ENCODE measurements at regions not wholly inside any gene's neighbourhood (a gene's known extent, or its start where the extent isn't known, plus 50 kb on each side); places are given as distances from the start of the nearest gene placed in this dataset.
"Not testable (repeated sequence)": the region's sequence is repeated elsewhere in the genome, so short reads cannot be mapped to it uniquely, and the experiment has no call there.

DNA sequence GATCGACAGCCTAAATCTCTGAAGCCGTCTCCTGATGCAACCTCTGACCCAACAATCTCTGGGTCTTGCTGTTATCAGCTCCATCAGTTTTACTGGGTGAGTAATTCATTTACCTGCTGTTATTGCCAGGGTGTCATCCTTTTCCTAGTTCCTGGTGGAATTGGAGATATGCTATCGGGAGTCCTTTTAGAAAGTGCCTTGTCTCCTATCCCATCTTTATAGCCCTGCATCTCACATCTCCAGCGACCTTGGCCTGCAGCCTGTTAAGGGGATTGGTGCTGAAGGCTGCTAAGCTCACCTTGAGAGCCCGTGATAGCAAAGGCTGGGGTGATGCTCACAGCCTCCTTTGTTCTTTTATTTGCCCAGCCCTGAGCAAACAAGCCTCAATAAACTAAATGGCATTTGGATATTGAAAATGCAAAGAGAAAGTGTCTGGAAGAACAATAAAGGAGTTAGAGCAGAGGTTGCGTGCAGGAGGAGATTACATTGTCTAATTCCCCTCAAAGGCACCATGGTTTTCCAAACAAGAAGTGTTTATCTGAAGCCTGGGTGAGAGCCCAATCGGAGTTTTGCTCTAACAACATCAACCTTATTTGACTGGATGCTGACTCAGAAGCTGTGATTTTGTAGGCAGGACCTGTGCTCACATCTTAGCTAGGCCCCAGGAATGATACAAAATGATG is 101.8 kb downstream of the RPLP1 start:
- DNase-seq (ENCODE audit: low spot score): no peak

DNA sequence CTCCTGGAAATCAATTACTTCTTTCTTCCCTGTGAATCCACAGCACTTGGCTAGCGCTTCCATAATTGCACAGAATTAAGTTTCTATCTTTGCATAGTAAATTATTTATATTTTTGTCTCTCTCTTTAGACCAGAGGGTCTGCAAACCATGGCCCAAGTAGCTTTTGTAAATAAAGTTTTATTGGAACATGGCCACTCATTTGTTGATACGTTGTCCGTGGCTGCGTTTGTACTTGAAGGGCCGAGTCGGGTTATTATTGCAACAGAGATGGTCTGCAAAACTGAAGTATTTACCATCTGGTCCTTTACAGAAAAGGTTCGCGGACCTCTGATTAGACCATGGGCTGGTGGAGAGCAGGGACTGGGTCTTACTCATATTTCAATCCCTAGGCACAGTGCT is 102.5 kb downstream of the RPLP1 start:
- DNase-seq (ENCODE audit: low spot score): no peak

DNA sequence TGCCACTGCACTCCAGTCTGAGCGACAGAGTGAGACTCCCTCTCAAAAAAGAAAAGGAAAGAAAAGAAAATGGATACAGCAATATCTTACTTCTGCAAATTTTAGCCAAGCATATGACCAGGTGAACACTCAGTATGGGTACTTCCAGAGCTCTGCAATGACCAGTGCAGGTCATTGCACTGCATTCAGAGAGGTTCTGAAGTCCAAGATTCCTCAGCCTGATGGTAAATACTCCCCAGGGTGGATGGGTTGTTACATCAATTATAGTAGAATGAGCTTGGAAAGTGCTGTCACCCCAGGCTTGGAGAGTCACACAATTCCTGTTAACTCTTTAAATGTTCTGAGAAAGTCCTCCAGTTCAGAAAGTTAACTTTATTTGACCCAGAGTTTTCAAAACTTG is 103.7 kb downstream of the RPLP1 start:
- DNase-seq (ENCODE audit: low spot score): no peak

DNA sequence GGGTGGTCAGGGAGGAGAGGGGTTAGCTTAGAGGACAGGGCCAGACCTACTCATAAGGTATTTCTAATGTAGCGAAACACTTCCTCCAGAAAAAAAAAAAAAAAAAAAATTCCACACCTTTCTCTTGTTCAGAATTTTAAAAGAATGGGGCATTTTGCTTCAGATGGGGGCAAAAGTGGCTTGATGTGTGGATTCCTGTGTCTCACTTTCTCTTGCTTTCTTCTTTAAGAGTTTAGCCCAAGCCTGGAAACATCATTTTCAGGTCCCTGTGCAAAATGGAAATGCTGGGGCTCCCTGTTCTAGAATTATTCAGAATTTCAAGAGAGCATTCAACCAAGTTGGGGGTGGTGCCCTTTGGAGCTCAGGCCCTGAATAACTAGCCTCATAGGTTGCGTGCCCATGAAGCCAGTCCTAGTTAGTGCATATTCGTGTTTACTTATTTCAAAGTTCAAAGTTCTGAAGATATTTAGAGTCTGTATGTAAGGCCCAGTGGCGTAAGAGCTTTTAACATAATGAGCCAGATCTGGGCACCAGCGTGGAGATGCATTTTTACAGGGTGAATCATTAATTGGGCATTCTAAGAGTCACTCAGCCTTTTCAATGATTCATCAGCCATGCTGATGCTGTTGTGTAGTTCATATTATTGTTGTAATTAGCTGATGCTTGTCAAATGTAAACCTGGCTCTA is 104.5 kb downstream of the RPLP1 start:
- no peak for DNase-seq (ENCODE audit: low spot score)

DNA sequence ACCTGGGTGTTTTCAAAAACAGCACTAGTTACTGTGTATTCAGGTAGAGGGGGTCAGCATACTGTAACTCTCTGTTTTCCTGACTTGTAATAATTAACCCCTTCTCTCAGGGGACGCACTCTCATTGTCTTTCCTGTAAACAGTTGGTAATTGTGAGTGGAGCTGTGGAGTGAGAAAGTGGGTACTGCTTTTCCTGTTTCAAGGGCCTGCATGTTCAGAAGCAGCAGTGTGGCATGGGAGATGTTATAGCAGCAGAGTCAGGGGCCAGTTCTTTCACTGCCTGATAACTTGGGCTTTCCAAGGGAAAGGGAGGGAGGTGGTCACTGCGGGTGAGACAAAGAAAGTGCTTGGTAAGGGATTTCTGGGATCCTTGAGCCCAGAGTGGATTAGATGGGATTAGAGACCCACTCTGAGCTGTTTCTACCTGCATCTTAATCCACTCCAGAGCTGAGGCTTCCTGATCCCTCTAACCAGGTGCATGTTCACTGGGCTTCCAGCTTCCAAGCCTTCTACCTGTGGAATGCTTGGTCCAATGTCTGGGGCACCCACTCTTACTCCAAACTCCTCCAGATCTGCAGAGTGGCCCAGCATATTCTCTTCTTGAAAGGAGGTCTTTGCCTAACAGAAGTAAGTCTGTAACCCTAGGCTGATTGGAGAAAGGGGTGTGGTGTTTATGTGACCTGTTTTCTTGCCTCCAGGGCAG is 105.2 kb downstream of the RPLP1 start:
- no peak for DNase-seq (ENCODE audit: low spot score)

DNA sequence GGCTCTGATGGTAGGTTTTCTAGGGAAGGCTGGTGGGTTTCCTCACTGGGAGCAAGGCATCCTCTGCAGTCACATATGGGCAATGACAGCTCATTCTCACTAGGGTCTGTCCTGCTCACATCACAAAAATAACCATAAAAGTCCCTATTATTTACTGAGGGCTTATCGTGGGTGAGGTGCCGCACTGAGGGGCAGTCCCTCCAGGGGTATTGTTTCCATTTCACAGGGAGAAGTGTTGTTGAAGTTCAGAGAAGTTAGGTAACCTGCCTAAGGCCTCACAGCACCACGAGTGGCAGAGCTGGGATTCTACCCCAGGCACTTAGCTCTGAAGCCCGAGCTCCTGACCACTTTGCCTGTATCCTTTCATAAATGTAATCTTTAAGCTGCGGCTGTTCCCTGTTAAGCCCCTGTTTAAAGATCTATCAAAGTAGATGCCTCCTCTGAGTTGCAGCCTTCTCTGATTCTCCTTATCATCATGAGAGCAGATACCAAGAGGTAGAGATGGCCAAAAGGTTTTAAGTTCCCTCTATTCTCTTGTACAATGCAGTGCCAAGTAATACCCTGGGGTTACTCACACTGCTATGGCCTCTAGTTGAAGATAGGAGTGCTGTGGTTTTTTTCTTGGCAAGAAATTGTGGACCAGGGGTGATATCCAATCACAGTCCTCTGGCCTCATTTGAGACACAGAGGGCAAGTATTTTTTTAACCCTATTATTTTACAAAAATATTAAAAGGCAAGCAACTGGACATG is 107.0 kb downstream of the RPLP1 start:
- DNase-seq (ENCODE audit: low spot score): no peak

DNA sequence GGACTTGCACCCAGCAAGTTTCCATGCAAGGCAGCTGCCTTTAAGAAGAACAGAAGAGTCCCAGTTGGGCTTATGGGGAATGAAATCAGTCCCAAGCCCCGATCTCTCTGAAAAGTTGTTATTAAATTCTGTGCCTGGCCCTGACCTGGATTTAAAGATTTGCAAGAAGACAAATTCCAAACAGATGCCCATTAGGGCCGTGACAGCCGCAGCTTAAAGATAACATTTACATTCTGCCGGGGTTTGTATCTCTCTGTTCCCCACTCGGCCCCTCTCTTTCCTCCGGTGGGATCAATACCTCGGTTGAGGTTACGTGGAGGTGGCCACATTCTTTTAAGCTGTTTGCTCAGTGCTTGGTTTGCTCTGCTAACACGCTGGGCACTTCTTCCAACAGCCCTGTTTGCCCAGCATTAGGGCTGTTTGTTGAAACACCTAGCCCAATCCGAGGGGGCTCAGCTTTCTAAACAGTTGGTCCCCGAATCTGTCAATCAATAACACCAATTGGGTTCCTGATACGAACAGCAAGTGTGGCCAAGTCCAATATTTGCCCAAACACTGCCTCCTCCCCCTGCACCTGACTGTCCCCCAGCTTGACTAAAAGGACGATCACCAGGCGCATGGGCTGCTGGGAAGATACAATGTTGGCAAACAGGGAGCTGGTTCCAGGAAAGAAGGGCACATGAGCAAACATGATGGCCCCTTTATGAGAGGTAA is 108.6 kb downstream of the RPLP1 start:
- DNase-seq (ENCODE audit: low spot score): no peak

DNA sequence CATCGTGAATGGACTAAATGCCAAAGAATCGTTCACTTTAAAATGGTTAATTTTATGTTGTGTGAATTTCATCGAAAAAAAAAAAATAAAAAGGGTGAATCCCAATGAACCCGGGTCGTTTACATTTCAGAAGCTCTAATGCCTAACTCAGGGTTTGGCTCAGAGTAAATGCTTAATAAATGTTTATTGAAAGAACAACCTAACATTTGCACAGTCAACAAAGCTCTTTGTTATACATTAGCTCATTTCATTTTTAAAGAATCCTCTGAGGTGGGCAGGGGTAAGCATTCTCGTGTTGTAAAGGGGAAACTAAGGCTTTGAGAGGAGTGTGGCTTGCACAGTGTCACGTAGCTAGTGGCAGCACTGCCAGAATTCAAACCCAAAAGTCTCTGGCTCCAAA is 109.5 kb downstream of the RPLP1 start:
- no peak for DNase-seq (ENCODE audit: low spot score)

DNA sequence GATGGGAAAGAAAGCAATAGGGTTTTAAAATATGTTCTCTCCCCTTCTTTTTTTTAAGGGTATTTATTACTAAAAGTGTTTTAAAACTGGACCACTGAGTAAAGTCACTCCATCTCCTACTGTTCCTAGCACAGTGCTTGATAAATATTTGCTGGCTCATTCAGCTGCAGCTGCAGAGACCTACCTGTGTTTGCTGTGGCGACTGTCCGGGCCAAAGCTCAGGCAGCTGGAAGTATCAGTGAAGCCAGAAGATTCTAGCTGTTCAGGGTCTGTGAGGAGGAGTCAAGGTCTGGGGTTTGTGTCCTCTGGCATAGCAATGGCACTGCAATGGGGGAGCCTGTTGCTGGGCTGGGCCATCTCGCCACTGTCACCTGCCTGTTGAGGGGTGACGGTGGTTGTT is 109.9 kb downstream of the RPLP1 start:
- DNase-seq (ENCODE audit: low spot score): no peak

DNA sequence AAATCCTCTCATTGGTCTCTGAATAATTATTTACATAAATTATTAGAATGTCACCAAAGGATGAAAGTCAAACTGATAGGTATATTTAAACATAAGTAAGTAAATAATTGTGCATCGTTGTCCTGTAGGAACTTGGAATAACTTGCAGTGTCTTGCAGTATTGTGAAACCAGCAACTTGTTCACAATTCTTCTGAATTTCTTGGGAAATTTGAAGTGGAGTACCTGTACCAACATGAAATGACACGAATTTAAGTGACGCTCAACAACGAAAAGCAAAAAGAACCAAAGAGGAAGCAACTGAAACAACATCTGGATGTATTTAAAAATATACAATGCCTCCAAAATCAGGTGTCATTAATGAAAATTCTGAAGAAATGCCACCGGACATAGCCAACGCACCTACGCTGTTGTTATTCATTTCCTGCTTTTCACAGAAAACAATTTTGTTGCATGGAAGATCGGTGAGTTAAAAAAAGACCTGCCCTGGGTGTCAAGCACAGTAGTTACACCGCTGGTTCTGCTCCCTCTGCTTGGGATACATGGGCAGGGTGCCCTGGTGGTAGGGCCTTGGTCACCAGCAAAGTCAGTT is 112.5 kb downstream of the RPLP1 start:
- no peak for DNase-seq (ENCODE audit: low spot score)

DNA sequence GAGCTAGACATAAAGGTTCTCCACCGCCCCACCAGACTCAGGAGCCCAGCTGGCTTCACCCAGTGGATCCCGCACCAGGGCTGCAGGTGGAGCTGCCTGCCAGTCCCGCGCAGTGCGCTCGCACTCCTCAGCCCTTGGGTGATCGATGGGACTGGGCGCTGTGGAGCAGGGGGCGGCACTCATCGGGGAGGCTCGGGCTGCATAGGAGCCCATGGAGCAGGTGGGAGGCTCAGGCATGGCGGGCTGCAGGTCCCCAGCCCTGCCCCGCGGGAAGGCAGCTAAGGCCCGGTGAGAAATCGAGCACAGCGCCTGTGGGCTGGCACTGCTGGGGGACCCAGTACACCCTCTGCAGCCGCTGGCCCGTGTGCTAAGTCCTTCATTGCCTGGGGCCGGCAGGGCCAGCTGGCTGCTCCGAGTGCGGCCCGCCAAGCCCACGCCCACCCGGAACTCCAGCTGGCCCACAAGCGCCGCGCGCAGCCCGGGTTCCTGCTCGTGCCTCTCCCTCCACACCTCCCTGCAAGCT is 114.7 kb downstream of the RPLP1 start:
- not testable (repeated sequence) for DNase-seq (ENCODE audit: low spot score)

DNA sequence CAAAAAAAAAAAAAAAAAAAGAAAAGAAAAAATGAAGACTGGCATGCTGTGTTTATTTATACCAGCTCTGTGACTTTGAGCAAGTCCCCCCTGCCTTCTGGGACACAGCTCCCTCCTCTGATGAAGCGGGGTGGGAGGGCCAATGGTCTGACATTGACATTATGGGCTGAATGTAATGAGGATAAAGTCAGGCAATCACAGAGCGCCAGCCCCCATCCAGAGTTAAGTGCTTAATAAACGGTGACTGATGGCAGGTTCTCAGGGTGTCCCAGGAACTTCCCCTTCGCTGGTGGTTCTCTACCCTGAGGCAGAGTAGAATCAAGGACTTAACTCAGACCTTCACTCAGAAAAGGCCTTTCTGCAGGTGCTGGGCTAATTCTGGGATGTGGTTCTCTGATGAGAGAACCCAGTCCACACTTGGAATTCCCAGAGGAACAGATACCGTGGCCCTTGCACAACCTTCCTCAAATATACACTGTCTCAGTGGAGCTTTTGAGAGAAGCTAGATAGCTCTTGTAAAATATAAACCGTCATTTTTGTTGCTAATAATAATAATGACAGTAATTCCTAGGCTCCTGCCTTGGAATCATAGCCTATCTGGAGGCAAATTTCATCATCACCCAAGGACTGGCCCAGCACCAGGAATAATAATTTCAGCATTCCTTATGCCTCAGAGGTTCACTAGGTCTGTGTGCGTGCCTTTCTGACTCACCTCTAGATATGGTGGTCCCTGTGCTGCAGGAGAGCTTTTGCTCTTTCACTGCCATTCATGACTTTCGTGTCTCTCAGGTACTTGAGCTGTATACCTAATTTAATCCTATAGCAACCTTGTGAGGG is 115.8 kb downstream of the RPLP1 start:
- no peak for DNase-seq (ENCODE audit: low spot score)

DNA sequence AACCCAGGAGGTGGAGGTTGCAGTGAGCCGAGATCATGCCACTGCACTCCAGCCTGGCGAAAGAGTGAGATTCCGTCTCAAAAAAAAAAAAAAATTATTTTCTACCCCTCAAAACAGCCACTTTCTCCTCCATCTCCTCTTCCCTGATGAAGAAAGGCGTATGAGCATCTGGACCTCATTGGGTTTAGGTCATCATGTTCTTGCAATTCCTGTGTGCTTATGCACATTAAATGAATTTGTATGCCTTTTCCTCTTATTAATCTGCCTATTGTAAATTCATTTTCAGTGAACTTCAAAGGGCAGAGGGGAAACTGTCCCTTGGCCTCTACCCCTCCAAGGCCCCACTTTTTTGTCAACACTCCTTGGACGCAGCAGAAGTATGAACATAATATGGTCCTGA is 117.8 kb downstream of the RPLP1 start:
- DNase-seq (ENCODE audit: low spot score): no peak

DNA sequence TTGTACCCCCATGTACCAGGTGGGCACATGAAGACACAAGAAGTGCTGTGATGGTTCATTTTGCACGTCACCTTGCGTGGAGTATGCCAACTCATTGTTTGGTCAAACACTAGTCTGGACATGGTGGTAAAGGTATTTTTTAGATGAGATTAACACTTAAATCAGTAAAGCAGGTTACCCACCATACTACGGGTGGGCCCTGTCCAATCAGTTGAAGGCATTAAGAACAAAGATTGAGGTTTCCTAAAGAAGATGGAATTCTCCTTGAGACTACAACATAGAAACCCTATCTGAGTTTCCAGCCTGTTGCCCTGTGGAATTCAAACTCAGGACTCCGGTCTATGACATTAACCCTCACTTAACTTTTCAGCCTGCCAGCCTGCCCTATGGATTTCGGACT is 118.4 kb downstream of the RPLP1 start:
- no peak for DNase-seq (ENCODE audit: low spot score)

DNA sequence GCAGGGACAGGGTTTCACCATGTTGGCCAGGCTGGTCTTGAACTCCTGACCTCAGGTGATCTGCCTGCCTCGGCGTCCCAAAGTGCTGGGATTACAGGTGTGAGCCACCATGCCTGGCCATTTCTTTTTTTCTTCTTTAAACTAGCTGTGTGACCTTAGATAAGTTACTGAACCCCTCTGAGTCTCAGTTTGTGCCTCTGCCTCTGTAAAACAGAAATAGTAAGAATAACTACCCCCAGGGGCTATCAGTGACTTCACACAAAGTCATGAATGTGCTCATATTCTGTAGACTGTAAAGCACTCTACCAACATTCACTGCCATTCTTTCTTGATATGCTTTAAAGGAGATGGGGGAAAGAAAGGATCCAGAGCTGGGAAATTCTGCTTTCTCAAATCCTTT is 120.7 kb downstream of the RPLP1 start:
- not testable (repeated sequence) for DNase-seq (ENCODE audit: low spot score)

DNA sequence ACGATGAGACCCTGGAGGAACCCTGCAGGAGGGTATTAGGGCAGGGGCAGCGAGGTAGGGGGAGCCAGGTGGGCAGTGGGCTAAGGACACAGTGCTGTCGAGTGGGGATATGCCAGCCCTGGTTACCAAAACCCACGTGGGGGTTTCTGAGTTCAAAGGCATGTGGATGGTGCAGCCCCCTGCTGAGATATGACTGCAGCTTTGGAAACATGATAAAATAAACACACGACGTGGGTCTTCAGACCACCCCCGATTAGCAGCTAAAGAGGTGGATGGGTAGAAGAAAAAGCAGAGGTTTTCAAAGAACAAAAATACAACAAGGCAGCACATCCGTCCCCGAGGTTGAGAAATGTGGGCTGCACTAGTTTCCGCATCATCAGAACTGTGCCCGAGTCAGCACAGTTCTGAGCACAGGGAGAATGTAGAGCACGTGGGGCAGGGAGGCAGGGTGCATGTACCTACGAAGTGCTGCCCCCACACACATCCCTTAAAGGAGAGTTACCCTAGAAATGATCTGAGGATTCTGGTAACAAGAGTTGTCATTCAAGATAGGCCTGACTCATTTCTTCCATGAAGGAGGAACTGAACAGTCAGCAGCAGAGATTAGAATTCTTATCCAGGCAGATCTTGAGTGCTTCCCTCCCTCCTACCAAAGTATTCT is 121.3 kb downstream of the RPLP1 start:
- no peak for DNase-seq (ENCODE audit: low spot score)

DNA sequence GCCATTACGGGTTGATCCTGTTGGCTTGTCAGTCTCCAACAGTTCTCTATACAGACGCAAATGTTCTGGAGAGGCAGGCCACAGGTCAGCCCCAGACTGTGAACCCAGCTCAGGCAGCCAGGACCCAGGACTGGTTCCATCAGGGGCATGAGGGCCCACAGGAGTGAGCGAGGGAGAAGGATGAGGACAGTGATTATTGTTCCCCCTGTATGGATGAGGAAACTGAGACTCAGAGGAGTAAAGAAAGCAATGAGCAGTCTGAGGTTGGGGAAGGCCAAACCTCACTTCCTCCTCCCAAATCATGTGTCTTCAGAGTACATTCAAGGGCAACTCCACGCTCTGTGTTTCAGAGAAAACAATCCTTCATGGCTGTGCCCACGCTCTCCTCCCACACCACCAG is 121.9 kb downstream of the RPLP1 start:
- DNase-seq (ENCODE audit: low spot score): no peak

DNA sequence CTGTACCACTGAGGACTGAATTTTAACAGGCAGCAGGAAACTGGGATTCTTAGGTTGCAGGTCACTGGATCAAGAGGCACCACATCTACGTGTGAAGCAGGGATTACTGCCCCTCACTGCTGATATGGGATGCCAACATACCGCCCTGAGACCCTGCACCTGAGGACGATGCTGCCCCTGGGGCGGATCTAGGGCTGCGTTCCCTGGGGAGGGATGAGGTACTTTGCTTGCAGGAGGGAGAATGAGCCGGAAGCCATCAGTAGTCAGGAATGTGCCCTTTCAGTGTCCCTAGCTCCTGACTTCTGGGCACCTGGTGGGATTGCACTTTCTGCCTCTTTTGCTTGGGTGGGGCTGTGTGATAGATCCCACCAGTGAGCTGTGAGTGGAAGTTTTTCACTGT is 122.8 kb downstream of the RPLP1 start:
- DNase-seq (ENCODE audit: low spot score): no peak

DNA sequence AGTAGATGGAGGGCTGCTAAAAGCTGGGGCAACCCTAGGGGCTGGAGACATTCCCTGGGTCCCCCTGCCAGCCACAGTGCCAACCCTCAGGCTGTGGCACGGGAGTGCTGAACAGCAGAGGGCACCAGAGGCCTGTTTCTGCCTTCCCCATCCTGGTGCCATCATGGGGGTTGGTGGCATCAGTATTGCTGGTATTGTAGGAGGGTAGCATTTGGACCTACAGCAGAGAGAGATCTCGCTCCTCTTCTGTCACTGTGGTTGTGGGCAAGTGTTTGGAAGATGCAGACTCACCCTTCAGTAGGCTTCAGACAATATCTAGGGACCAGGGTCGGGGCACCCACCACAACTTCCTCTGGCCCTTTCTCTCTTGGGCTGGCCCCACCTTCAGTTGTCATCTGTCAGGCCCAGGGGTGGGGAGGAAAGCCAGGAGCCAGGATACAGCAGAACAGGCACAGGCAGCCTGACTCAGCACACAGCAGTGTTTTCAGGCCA is 123.5 kb downstream of the RPLP1 start:
- DNase-seq (ENCODE audit: low spot score): peak; percentile 52

DNA sequence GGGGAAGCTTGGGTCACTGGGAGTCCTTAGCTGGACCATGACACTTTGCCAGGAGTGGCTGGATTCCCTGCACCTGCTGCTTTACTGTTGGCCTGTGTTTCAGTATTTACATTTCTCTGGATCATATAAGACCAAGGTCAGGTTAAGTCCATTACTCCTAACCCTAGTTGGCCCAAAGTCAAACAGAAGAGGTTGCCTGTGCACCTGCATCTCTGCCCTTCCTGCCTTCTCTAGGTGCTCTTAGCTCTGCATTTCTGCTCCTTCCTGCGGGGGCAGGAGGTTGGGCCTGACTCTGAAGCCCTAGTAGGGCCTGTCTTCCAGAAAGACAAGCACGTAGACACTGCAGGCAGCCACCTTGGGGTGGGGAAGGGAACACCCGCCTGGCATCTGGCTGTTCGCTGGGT is 124.3 kb downstream of the RPLP1 start:
- no peak for DNase-seq (ENCODE audit: low spot score)
